Mammary epithelial cell (primary cell): ENCODE measurements at regions not wholly inside any gene's neighbourhood (a gene's known extent, or its start where the extent isn't known, plus 50 kb on each side); places are given as distances from the start of the nearest gene placed in this dataset.

Experiments used
- CTCF ChIP-seq, 2 donors: IDR thresholded peaks in 1 of 2; conservative IDR thresholded peaks in 1 of 2; 2 replicates each; pipeline ENCODE4 v1.5.1; 2011 to 2012; ENCODE audit warnings: inconsistent platforms in 2 of 2, low read length in 2 of 2, mild to moderate bottlenecking in 2 of 2, control low read depth in 1 of 2, low read depth in 1 of 2; ENCODE audit not compliant: insufficient read depth in 1 of 2; ENCODE audit errors: extremely low read depth in 1 of 2
- EZH2 ChIP-seq: IDR thresholded peaks from 2 replicates; pipeline ENCODE4 v1.6.1; 2012; ENCODE audit warnings: low read length, inconsistent platforms, borderline replicate concordance

DNA sequence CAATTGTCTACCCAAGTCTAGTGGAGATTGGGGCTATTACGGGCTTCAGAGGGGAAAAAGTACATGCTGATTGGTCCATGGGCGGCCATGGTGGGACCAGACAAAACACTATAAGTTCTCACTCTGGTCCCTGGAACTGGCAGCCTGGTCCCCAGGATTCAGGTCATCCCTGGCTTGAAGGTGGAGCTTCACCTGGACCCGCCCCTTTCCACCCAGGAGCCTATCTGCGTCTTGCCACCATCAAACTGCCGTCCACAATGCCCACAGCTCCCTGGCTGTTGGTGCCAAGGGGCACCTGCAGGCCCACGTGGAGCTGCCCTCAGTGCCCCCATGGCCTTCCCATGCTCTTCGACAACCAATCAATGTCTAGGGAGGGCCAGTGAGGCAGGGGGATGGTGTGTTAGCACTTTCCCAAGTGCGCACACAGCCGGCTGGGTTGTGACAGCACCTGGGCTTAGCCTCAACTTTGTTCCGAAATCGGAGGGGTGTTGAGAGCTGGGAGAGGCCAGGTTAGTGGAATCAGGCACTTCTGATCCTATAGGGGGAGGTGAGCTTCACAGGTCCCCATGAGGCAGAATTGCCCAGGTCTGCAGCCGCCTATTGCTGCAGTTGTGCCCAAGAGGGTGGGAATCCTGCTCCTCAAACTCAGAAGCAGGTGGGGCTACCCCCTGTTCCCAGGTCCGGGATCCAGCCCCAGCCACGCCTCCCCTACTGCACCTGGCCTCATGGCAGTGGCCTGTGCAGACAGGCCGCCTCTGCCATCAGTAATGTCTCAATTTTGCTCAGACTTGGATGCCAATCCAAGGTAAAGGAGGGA lies 1369.4 kb upstream of the PRMT6 start:
- TF ChIP-seq CTCF (conservative IDR thresholded peaks at IDR 0.05 in 1 of 2, IDR thresholded peaks at IDR 0.05 in 1 of 2; ENCODE audit: extremely low read depth in 1 of 2, insufficient read depth in 1 of 2, low read depth in 1 of 2, low read length in 2 of 2) (no peak), EZH2 (no peak)
